Loucy (cell line): ENCODE measurements at regions not wholly inside any gene's neighbourhood (a gene's known extent, or its start where the extent isn't known, plus 50 kb on each side); places are given as distances from the start of the nearest gene placed in this dataset.

ENCODE experiments used
- H2AFZ ChIP-seq: fragments of 200-600 bp; sonication (generic); 2 replicates; pipeline ENCODE4 v1.6.0; 2016; ENCODE audit warnings: antibody characterized with exemption, mild to moderate bottlenecking, low read length, moderate library complexity
- H3F3A ChIP-seq: fragments of 200-600 bp; 2 replicates; pipeline ENCODE4 v1.6.0; 2016; ENCODE audit warnings: antibody characterized with exemption, low read depth, mild to moderate bottlenecking
- H3K27me3 ChIP-seq: fragments of 200-600 bp; sonication (generic); 2 replicates; pipeline ENCODE4 v1.6.1; 2014; ENCODE audit warnings: low read length, mild to moderate bottlenecking; ENCODE audit not compliant: insufficient read depth, poor library complexity, severe bottlenecking
- H3K36me3 ChIP-seq: fragments of 200-600 bp; sonication (generic); 2 replicates; pipeline ENCODE4 v1.6.1; 2016; ENCODE audit warnings: low read length; ENCODE audit not compliant: insufficient read depth
- H3K4me1 ChIP-seq: fragments of 200-600 bp; sonication (generic); 2 replicates; pipeline ENCODE4 v1.5.1; 2014; ENCODE audit warnings: low read length, mild to moderate bottlenecking; ENCODE audit not compliant: insufficient read depth, poor library complexity, severe bottlenecking
- H3K4me2 ChIP-seq: fragments of 200-600 bp; sonication (generic); 2 replicates; pipeline ENCODE4 v1.6.0; 2014; ENCODE audit warnings: antibody characterized with exemption, low read length, low read depth, mild to moderate bottlenecking; ENCODE audit not compliant: poor library complexity, severe bottlenecking
- H3K4me3 ChIP-seq: fragments of 200-600 bp; sonication (generic); 2 replicates; pipeline ENCODE4 v1.5.1; 2014; ENCODE audit warnings: low read length, mild to moderate bottlenecking, mixed read lengths; ENCODE audit not compliant: poor library complexity, severe bottlenecking
- H3K79me2 ChIP-seq: fragments of 200-600 bp; sonication (generic); 2 replicates; pipeline ENCODE4 v1.6.1; 2014; ENCODE audit warnings: low read length; ENCODE audit not compliant: insufficient read depth
- H3K9ac ChIP-seq: fragments of 200-600 bp; sonication (generic); 2 replicates; pipeline ENCODE4 v1.6.0; 2014; ENCODE audit warnings: mild to moderate bottlenecking, low read depth, low read length, moderate library complexity; ENCODE audit not compliant: poor library complexity, severe bottlenecking
- H3K9me2 ChIP-seq: fragments of 200-600 bp; sonication (generic); replicated peaks from 2 replicates; pipeline ENCODE4 v1.6.1; 2016; ENCODE audit warnings: low read depth, low read length, mixed read lengths
- H3K9me3 ChIP-seq: fragments of 200-600 bp; sonication (generic); 2 replicates; pipeline ENCODE4 v1.6.1; 2014; ENCODE audit warnings: mild to moderate bottlenecking, antibody characterized with exemption, low read length, low read depth; ENCODE audit not compliant: insufficient read depth
- H4K20me1 ChIP-seq: fragments of 200-600 bp; sonication (generic); 2 replicates; pipeline ENCODE4 v1.6.0; 2014; ENCODE audit warnings: antibody characterized with exemption, low read length, mild to moderate bottlenecking; ENCODE audit not compliant: insufficient read depth, poor library complexity, severe bottlenecking
- CTCF ChIP-seq: fragments of 200-600 bp; sonication (generic); conservative IDR thresholded peaks from 2 replicates; pipeline ENCODE4 v1.5.1; 2014; ENCODE audit warnings: mild to moderate bottlenecking, antibody characterized with exemption, low read length
- EZH2phosphoT487 ChIP-seq: fragments of 200-600 bp; IDR thresholded peaks from 2 replicates; pipeline ENCODE4 v1.6.1; 2018; ENCODE audit warnings: antibody characterized with exemption, mild to moderate bottlenecking, moderate library complexity, borderline replicate concordance

GRCh38 chr2:146241023-146241422 is 1603.8 kb upstream of the ACVR2A start:
- Histone ChIP-seq H3K4me2 (no peak overlapping the region), H2AFZ (no peak overlapping the region), H3K4me1 (no peaks in the 10 kb centered on the region), H3K9ac (no peak overlapping the region), H3K27me3 (no peaks in the 10 kb centered on the region), H3K36me3 (no peaks in the 10 kb centered on the region), H3K9me2 (no peaks in the 10 kb centered on the region; the same call in 1 of the 2 replicates), H4K20me1 (no peaks in the 10 kb centered on the region), H3K4me3 (no peak overlapping the region), H3K79me2 (no peaks in the 10 kb centered on the region), H3F3A (no peaks in the 10 kb centered on the region), H3K9me3 (no peaks in the 10 kb centered on the region)
- TF ChIP-seq EZH2phosphoT487 (no peak), CTCF (no peak)

GRCh38 chr2:146240391-146240790 is 1604.4 kb upstream of the ACVR2A start:
- Histone ChIP-seq H3K4me2 (no peak overlapping the region), H3K9ac (no peak overlapping the region), H2AFZ (no peak overlapping the region), H3K79me2 (no peaks in the 10 kb centered on the region), H4K20me1 (no peaks in the 10 kb centered on the region), H3K27me3 (no peaks in the 10 kb centered on the region), H3K9me2 (no peaks in the 10 kb centered on the region; the same call in 1 of the 2 replicates), H3K9me3 (no peaks in the 10 kb centered on the region), H3K4me3 (no peak overlapping the region), H3K4me1 (no peaks in the 10 kb centered on the region), H3K36me3 (no peaks in the 10 kb centered on the region), H3F3A (no peaks in the 10 kb centered on the region)
- TF ChIP-seq CTCF (no peak), EZH2phosphoT487 (no peak)

- Histone ChIP-seq H3K36me3 (no peaks in the 10 kb centered on the region), H3K4me2 (no peak overlapping the region), H3K4me1 (no peaks in the 10 kb centered on the region), H3K4me3 (no peak overlapping the region), H4K20me1 (no peaks in the 10 kb centered on the region), H3K79me2 (no peaks in the 10 kb centered on the region), H3K9me2 (no peaks in the 10 kb centered on the region), H3K9me3 (no peaks in the 10 kb centered on the region), H3K27me3 (no peaks in the 10 kb centered on the region), H2AFZ (no peak overlapping the region), H3F3A (no peaks in the 10 kb centered on the region), H3K9ac (no peak overlapping the region)
- TF ChIP-seq CTCF (no peak), EZH2phosphoT487 (no peak)
Observed at GRCh38 chr2:146239392-146240135, 1605.3 kb upstream of the ACVR2A start.
